Heart left ventricle (tissue), 16 donors: ENCODE measurements at regions not wholly inside any gene's neighbourhood (a gene's known extent, or its start where the extent isn't known, plus 50 kb on each side); places are given as distances from the start of the nearest gene placed in this dataset.
"Not testable (repeated sequence)": the region's sequence is repeated elsewhere in the genome, so short reads cannot be mapped to it uniquely, and the experiment has no call there.

Experiments used
- ATAC-seq, 4 donors: fragments of 200-7000 bp; cut with Tn5 transposase; one replicate each; pipeline ENCODE4 v1.9.1; 2020 to 2022; ENCODE audit warnings: moderate library complexity in 4 of 4, mild to moderate bottlenecking in 3 of 4, moderate number of reproducible peaks in 1 of 4
- DNase-seq, 5 donors: peaks; one replicate each; pipeline ENCODE4 v3.0.0-alpha.2; 2020
- H3K27ac ChIP-seq, 12 donors: fragments of 200-600 bp; sonication (generic) in 4 of 12; one replicate each; pipeline versions ENCODE4 v1.5.0 to v1.8.0; 2016 to 2022; ENCODE audit warnings: mild to moderate bottlenecking in 2 of 12
- H3K27me3 ChIP-seq, 9 donors: fragments of 200-600 bp; sonication (generic) in 2 of 9; one replicate each; pipeline versions ENCODE4 v1.5.1 to v1.8.0; 2016 to 2022; ENCODE audit warnings: mild to moderate bottlenecking in 3 of 9
- H3K36me3 ChIP-seq, 9 donors: fragments of 200-600 bp; sonication (generic) in 2 of 9; one replicate each; pipeline versions ENCODE4 v1.5.0 to v1.8.0; 2018 to 2022; ENCODE audit warnings: mild to moderate bottlenecking in 2 of 9
- H3K4me1 ChIP-seq, 12 donors: fragments of 200-600 bp; sonication (generic) in 4 of 12; one replicate each; pipeline versions ENCODE4 v1.5.0 to v1.8.0; 2016 to 2022; ENCODE audit warnings: mild to moderate bottlenecking in 3 of 12
- H3K4me3 ChIP-seq, 12 donors: fragments of 200-600 bp; sonication (generic) in 4 of 12; one replicate each; pipeline versions ENCODE4 v1.5.0 to v1.8.0; 2017 to 2022; ENCODE audit warnings: mild to moderate bottlenecking in 9 of 12, moderate library complexity in 4 of 12
- H3K9me3 ChIP-seq, 12 donors: fragments of 200-600 bp; sonication (generic) in 4 of 12; one replicate each; pipeline versions ENCODE4 v1.5.0 to v1.8.0; 2016 to 2022; ENCODE audit warnings: mild to moderate bottlenecking in 1 of 12
- POLR2A ChIP-seq, 2 donors: fragments of 450-650 bp; IDR thresholded peaks; one replicate each; pipeline ENCODE4 v1.6.1; 2017; ENCODE audit warnings: antibody characterized with exemption in 2 of 2, mild to moderate bottlenecking in 2 of 2, moderate library complexity in 2 of 2
- WGBS, 4 donors: extraction: QIAGEN DNeasy Blood & Tissue Kit in 2 of 4; methylation state at CpG; one replicate each; pipeline versions ENCODE4 v1.1.5 to v1.1.7; 2013 to 2018; 5-methylcytosine and 5-hydroxymethylcytosine counted together
- intact Hi-C, 10 donors: fragments of 100-400 bp; cut with DNase I; formaldehyde crosslinking; loops; one replicate each; pipeline versions ENCODE4 v1.11.1 to v1.14.2; 2022
- TF ChIP-seq, protein P1 (sequence below), 12 donors: fragments of 200-600 bp; sonication (generic) in 4 of 12; IDR thresholded peaks; one replicate each; pipeline versions ENCODE4 v1.5.0 to v1.8.0; 2018 to 2022; ENCODE audit warnings: antibody characterized with exemption in 12 of 12, mild to moderate bottlenecking in 5 of 12
- donor health status: ischemic (EF 13 %, LVEDD 7.1; RV severe dilation, severe dysfunction).
- donor health status: healthy with polysubstance abuse.
- donor health status: DM: no; HTN: yes; CAD: no.
- donor health status: DM: no; HTN: no; CAD: no.
- donor health status: ischemic (EF 25% LVEDD 6.9; RV normal size, moderate dysfunction).
- donor health status: ischemic (EF 25% LVEDD 5.7; RV mildly dilated, moderate dysfunction).
- donor health status: healthy.
- donor health status: DM: yes; HTN: yes; CAD: no.
- donor health status: ischemic (EF 35%, LVEDD 5.7; RV mildly dilated, moderate dysfunction).
- donor health status: nonischemic (EF 11% LVEDD 7.7; RV severe dilation, severe dysfunction).
- donor health status: DM: yes; HTN: yes; CAD: no.
- donor health status: PGD.
- donor health status: ischemic (EF 29% LVEDD 5.4; RV normal size, mild dysfunction).
- donor health status: nonischemic (EF 23%, LVEDD 6.1; RV moderate dilation, normal function).

DNA sequence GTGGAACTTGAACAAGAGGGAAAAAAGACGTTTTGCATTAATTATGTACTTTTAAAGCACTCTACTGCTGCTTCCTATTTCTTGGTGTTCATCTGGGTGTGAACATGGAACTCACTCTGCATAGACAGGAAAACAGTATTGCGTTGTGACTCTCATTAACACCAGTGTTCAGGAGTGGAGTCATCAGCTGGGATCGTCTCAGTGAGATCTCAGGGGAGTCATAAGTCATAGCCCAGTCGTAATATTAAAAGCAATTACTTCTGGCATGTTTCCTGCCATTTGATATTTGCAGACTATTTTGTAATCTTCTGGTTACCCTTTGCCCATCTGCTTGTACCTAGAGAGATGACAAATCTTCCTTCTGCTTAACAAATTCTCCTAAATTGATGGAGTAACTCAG lies 462.0 kb upstream of the ATP11B start:
- H3K4me1 ChIP-seq: no peaks in the 10 kb centered on the region
- H3K27me3 ChIP-seq: no peaks in the 10 kb centered on the region
- peaks cover 0 to 21% (median 0%) of the 10 kb centered on the region in 12 donors for H3K9me3 ChIP-seq
- no peak overlapping the region for H3K27ac ChIP-seq
- DNase-seq: no peak
- no peak overlapping the region for H3K4me3 ChIP-seq
- no peak for TF ChIP-seq POLR2A (IDR thresholded peaks at IDR 0.05)
- TF ChIP-seq, protein P1, sequence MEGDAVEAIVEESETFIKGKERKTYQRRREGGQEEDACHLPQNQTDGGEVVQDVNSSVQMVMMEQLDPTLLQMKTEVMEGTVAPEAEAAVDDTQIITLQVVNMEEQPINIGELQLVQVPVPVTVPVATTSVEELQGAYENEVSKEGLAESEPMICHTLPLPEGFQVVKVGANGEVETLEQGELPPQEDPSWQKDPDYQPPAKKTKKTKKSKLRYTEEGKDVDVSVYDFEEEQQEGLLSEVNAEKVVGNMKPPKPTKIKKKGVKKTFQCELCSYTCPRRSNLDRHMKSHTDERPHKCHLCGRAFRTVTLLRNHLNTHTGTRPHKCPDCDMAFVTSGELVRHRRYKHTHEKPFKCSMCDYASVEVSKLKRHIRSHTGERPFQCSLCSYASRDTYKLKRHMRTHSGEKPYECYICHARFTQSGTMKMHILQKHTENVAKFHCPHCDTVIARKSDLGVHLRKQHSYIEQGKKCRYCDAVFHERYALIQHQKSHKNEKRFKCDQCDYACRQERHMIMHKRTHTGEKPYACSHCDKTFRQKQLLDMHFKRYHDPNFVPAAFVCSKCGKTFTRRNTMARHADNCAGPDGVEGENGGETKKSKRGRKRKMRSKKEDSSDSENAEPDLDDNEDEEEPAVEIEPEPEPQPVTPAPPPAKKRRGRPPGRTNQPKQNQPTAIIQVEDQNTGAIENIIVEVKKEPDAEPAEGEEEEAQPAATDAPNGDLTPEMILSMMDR (IDR thresholded peaks at IDR 0.05): no peak
- 46 to 57% (median 54%) methylated on average over 4 of the region's 4 CpGs for WGBS, 4 donors
- no peaks in the 10 kb centered on the region for H3K36me3 ChIP-seq
- intact Hi-C loops: no loop called here
- no peak for ATAC-seq

DNA sequence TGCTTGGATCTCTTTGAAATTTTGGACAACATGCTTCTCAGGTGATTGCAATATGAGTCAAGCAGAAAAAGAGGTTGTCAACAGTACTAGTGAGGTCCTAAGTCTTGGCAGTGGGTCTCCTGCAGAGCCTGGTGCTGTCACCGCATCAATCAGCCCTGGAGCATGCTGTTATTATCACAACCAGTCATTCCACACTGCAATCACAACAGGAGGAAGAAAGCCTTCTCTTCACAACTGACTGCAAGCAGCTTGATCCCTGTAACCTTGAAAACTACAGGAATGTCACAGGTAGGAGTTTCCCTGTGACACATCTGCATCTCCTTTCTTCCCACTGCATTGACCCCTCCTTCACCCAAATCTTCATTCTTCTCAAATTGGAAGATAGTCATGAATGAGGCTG lies 451.1 kb upstream of the ATP11B start:
- WGBS, 4 donors: 18 to 43% (median 29%) methylated on average over 1 of the region's 1 CpG
- Histone ChIP-seq H3K4me1 (no peaks in the 10 kb centered on the region), H3K36me3 (no peaks in the 10 kb centered on the region), H3K9me3 (peaks cover 0 to 10% (median 0%) of the 10 kb centered on the region in 12 donors), H3K27ac (no peak overlapping the region), H3K27me3 (no peaks in the 10 kb centered on the region), H3K4me3 (no peak overlapping the region)
- DNase-seq (no peak), ATAC-seq (no peak)
- TF ChIP-seq POLR2A (IDR thresholded peaks at IDR 0.05): no peak
- TF ChIP-seq, protein P1 (IDR thresholded peaks at IDR 0.05): no peak
- intact Hi-C loops: no loop called here

DNA sequence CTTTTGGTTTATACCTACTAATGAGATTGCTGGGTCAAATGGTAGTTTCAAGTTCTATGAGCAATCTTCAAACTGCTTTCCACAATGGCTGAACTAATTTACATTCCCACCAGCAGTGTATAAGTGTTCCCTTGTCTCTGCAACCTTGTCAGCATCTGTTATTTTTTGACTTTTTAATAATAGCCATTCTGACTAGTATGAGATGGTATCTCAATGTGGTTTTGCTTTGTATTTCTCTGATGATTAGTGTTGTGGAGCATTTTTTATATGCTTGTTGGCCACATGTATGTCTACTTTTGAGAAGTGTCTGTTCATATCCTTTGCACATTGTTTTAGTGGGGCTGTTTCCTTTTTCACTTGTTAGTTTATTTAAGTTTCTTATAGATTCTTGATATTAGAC lies 449.3 kb upstream of the ATP11B start:
- ATAC-seq, H3K27me3 ChIP-seq, intact Hi-C loops, H3K27ac ChIP-seq, DNase-seq, H3K4me3 ChIP-seq, H3K4me1 ChIP-seq, H3K36me3 ChIP-seq: not testable (repeated sequence)
- H3K9me3 ChIP-seq: peaks cover 0 to 10% (median 0%) of the 10 kb centered on the region in 12 donors

DNA sequence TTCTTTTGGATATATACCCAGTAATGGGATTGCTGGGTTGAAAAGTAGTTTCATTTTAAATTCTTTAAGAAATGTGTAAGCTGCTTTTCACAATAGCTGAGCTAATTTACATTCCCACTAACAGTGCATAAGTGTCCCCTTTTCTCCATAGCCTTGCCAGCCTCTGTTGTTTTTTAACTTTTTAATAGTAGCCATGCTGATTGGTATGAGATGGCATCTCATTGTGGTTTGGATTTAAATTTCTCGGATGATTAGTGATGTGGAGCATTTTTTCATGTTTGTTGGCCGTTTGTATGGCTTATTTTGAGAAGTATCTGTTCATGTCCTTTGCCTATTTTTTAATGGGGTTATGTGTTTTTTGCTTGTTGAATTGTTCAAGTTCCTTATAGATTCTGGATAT lies 444.3 kb upstream of the ATP11B start:
- peaks cover 0 to 7% (median 0%) of the 10 kb centered on the region in 12 donors for H3K9me3 ChIP-seq
- intact Hi-C loops: no loop called here
- no peaks in the 10 kb centered on the region for H3K27me3 ChIP-seq
- H3K36me3 ChIP-seq: no peaks in the 10 kb centered on the region
- H3K4me1 ChIP-seq: no peaks in the 10 kb centered on the region
- ATAC-seq: no peak
- H3K27ac ChIP-seq: no peak overlapping the region
- no peak overlapping the region for H3K4me3 ChIP-seq
- TF ChIP-seq POLR2A (IDR thresholded peaks at IDR 0.05): no peak
- TF ChIP-seq, protein P1 (IDR thresholded peaks at IDR 0.05): no peak
- 21 to 66% (median 48%) methylated on average over 2 of the region's 2 CpGs for WGBS, 4 donors
- DNase-seq: no peak

DNA sequence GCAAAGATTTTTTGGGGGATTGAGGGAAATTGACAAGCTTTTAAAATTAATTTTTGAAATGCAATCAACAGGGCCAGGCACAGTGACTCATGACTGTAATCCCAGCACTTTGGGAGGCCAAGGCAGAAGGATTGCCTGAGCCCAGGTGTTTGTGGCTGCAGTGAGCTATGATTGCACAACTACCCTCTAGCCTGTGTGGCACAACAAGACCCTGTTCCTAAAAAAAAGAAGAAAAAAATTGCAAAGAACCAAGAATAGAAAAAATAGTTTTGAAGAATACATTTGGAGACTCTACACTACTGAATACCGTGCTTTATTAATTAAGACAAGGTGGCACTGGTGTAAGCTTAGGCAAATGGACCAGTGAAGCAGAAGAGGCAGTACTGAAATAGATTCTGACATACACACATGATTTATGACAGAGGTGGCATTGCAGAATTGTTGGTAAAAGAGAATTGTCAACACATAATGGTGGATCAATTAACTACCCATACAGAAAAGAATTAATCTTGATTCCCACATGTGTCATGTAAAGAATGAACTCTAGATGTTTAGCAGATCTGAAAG lies 443.3 kb upstream of the ATP11B start:
- H3K27me3 ChIP-seq: no peaks in the 10 kb centered on the region
- no peak overlapping the region for H3K27ac ChIP-seq
- no peak for ATAC-seq
- H3K4me3 ChIP-seq: no peak overlapping the region
- WGBS, 4 donors: 69 to 80% (median 75%) methylated on average over 1 of the region's 1 CpG
- no peak for DNase-seq
- no peaks in the 10 kb centered on the region for H3K4me1 ChIP-seq
- H3K9me3 ChIP-seq: peaks cover 0 to 5% (median 0%) of the 10 kb centered on the region in 12 donors
- TF ChIP-seq, protein P1 (IDR thresholded peaks at IDR 0.05): no peak
- TF ChIP-seq POLR2A (IDR thresholded peaks at IDR 0.05): no peak
- intact Hi-C loops: no loop called here
- no peaks in the 10 kb centered on the region for H3K36me3 ChIP-seq
